ENCODE measurements at regions not wholly inside any gene's neighbourhood (a gene's known extent, or its start where the extent isn't known, plus 50 kb on each side); places are given as distances from the start of the nearest gene placed in this dataset.

DNA sequence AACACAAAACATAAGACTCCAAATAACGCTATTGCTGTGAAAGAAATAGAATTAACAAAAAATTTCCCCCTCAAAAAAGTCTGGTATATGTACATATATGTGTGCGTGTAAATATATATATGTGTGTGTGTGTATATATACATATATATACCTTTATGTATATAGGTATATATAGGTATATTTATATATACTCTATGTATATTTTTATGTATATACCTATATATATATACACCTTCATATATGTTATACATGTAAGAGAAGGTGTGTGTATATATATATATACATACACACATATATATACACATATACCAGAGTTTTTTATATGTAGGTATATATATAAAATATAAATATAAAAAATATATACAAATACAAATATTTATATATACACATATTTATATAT, 199.2 kb downstream of the RAB38 start:
- in situ Hi-C loops (cut with HindIII; ENCODE audit: low pct_unique_long_range_greater_than_20kb, low sequenced_read_pairs), result no loop called here
- no peak for DNase-seq (ENCODE audit: low read depth)

DNA sequence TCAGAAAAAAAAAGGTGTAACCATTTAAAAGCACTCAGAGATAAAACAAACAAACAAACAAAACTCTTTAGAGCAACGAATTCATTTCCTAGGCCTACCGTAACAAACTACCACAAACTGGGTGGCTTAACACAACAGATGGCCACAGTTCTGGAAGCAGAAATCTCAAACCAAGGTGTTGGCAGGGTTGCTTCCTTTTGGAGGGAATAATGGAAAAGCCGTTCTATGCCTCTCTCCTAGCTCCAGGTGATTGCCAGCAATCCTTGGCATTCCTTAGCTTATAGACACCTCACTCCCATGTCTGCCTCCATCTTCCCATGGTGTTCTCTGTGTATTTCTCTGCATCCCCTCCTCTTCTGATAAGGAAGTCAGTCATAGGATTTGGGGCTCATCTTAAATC, 200.4 kb downstream of the RAB38 start:
- DNase-seq (ENCODE audit: low read depth), result no peak
- in situ Hi-C loops (cut with HindIII; ENCODE audit: low pct_unique_long_range_greater_than_20kb, low sequenced_read_pairs), result no loop called here

GRCh38 chr11:87972133-87972532, 203.1 kb downstream of the RAB38 start:
- no peak for DNase-seq (ENCODE audit: low read depth)
- in situ Hi-C loops (cut with HindIII; ENCODE audit: low pct_unique_long_range_greater_than_20kb, low sequenced_read_pairs), result no loop called here

GRCh38 chr11:87971354-87971753, 203.9 kb downstream of the RAB38 start:
- in situ Hi-C loops (cut with HindIII; ENCODE audit: low pct_unique_long_range_greater_than_20kb, low sequenced_read_pairs), result no loop called here
- DNase-seq (ENCODE audit: low read depth), result no peak

GRCh38 chr11:87970762-87971161, 204.5 kb downstream of the RAB38 start:
- in situ Hi-C loops (cut with HindIII; ENCODE audit: low pct_unique_long_range_greater_than_20kb, low sequenced_read_pairs), result no loop called here
- DNase-seq (ENCODE audit: low read depth), result no peak

GRCh38 chr11:87967459-87967858, 207.8 kb downstream of the RAB38 start:
- in situ Hi-C loops (cut with HindIII; ENCODE audit: low pct_unique_long_range_greater_than_20kb, low sequenced_read_pairs), result no loop called here
- DNase-seq (ENCODE audit: low read depth), result no peak

GRCh38 chr11:87966694-87967093, 208.5 kb downstream of the RAB38 start:
- in situ Hi-C loops (cut with HindIII; ENCODE audit: low pct_unique_long_range_greater_than_20kb, low sequenced_read_pairs), result no loop called here
- DNase-seq (ENCODE audit: low read depth), result no peak

GRCh38 chr11:87966216-87966615, 209.0 kb downstream of the RAB38 start:
- DNase-seq (ENCODE audit: low read depth), result no peak
- in situ Hi-C loops (cut with HindIII; ENCODE audit: low pct_unique_long_range_greater_than_20kb, low sequenced_read_pairs), result no loop called here

DNA sequence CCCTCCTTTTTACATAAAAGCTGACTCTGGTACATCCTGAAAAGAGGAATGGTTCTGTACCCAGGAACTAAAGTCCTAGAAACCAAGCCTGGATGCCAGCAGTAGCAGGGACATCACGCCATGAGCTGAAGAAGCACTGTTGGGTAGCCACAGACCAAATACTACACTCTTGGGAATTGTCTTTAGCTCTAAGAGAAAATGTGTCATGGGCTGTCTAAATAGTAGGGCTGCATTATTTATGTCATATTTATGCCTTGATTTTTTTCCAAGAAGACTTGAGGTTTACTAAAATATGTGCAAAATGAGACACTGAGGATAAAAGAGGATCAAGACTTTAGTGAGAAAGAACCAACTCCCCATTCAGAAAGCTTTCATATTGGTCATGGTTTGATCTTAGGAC, 213.6 kb downstream of the RAB38 start:
- in situ Hi-C loops (cut with HindIII; ENCODE audit: low pct_unique_long_range_greater_than_20kb, low sequenced_read_pairs), result no loop called here
- DNase-seq (ENCODE audit: low read depth), result no peak

GRCh38 chr11:87957961-87958360, 217.3 kb downstream of the RAB38 start:
- in situ Hi-C loops (cut with HindIII; ENCODE audit: low pct_unique_long_range_greater_than_20kb, low sequenced_read_pairs), result no loop called here
- DNase-seq (ENCODE audit: low read depth), result no peak

- in situ Hi-C loops (cut with HindIII; ENCODE audit: low pct_unique_long_range_greater_than_20kb, low sequenced_read_pairs), result no loop called here
- DNase-seq (ENCODE audit: low read depth), result no peak
These were observed 220.8 kb downstream of the RAB38 start for GRCh38 chr11:87954476-87954875.

- in situ Hi-C loops (cut with HindIII; ENCODE audit: low pct_unique_long_range_greater_than_20kb, low sequenced_read_pairs), result no loop called here
- DNase-seq (ENCODE audit: low read depth), result no peak
These were observed 232.5 kb downstream of the RAB38 start for GRCh38 chr11:87942786-87943185.

- in situ Hi-C loops (cut with HindIII; ENCODE audit: low pct_unique_long_range_greater_than_20kb, low sequenced_read_pairs), result no loop called here
These were observed 241.1 kb downstream of the RAB38 start for GRCh38 chr11:87934182-87934581.

DNA sequence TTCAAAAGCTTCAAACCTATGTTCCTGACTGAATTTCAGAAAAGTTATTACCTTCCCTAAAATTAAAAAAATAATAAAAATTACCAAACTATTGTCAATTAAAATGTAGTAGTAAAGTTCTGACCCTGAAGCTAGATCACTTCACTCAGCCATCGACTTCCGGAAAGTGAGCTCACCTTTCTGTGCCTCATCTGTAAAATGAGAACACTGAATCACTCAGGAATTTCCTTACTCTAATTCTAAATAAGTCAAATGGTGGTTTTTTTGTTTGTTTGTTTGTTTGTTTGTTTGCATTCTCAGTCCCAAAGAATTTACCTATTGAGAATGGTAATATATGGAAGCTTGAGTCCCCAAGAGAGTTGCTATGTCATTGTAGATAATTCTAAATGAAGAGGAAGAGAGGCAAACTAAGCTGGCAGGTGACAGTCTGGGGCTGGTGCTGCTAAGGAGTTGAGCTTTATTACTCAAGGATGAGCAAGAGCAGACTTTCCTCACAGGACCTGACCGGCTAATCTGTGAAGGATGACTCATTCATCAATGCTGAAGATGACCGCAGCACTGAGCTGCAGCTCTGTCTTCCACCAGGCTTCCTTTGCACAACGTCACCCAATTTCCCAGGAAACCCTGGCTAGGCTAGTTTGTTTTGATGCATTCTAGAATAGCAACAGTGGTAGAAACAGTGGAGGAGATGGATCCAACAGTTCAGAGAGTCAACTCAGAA, 248.8 kb downstream of the RAB38 start:
- peak; percentile 2 for DNase-seq (ENCODE audit: low read depth)
- in situ Hi-C loops (cut with HindIII; ENCODE audit: low pct_unique_long_range_greater_than_20kb, low sequenced_read_pairs), result no loop called here

More at GRCh38 chr11:87934182-87934581, 241.1 kb downstream of the RAB38 start:
- no peak for DNase-seq (ENCODE audit: low read depth)

GRCh38 chr11:87924125-87924524, 251.1 kb downstream of the RAB38 start:
- in situ Hi-C loops (cut with HindIII; ENCODE audit: low pct_unique_long_range_greater_than_20kb, low sequenced_read_pairs), result no loop called here
- DNase-seq (ENCODE audit: low read depth), result no peak

GRCh38 chr11:87917111-87917510, 258.1 kb downstream of the RAB38 start:
- in situ Hi-C loops (cut with HindIII; ENCODE audit: low pct_unique_long_range_greater_than_20kb, low sequenced_read_pairs), result no loop called here
- no peak for DNase-seq (ENCODE audit: low read depth)

DNA sequence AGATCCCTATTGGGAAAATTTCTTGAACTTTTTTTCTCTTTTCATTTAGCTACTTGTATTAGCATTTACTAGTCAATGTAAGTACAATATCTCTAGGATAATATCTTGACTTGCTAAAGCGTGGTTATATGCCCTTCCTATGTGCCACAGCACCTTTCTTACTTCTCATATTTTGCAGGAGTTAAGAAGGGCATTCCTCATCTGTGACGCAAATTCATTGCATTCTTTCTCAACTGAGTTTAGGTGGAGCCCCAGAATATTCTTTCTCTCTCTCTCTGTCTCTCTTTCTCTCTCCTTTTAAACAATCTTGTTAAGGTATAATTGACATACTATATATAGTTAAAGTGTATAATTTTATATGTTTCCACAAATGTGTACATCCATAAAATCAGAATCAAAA, 266.1 kb downstream of the RAB38 start:
- no peak for DNase-seq (ENCODE audit: low read depth)
- in situ Hi-C loops (cut with HindIII; ENCODE audit: low pct_unique_long_range_greater_than_20kb, low sequenced_read_pairs), result no loop called here

DNA sequence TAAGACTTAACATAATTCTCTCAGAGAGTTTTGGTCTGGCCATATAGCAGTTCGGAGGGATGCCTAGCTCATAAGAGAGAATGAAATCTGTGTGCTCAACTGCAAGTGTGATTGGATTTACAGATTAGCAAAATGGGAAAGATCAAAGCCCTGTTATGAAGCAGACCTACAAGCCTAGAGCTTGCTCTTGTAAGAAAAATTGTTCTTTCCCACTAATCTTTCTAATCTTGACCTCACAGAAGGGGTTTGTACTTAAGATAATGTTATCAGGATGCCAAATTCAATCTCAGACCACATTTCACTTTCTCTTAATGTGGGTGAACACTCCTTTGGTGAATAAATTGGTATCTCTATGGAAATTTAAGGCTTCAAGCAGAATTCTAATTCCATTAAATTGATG, 267.2 kb downstream of the RAB38 start:
- in situ Hi-C loops (cut with HindIII; ENCODE audit: low pct_unique_long_range_greater_than_20kb, low sequenced_read_pairs), result no loop called here
- DNase-seq (ENCODE audit: low read depth), result no peak

- DNase-seq (ENCODE audit: low read depth), result no peak
These were observed 271.9 kb downstream of the RAB38 start for GRCh38 chr11:87903345-87903744.

GRCh38 chr11:87901341-87901740, 273.9 kb downstream of the RAB38 start:
- in situ Hi-C loops (cut with HindIII; ENCODE audit: low pct_unique_long_range_greater_than_20kb, low sequenced_read_pairs), result no loop called here
- DNase-seq (ENCODE audit: low read depth), result no peak

More at GRCh38 chr11:87903345-87903744, 271.9 kb downstream of the RAB38 start:
- in situ Hi-C loops (cut with HindIII; ENCODE audit: low pct_unique_long_range_greater_than_20kb, low sequenced_read_pairs), result no loop called here

Data from Caki2 (cell line).